ENCODE measurements at regions not wholly inside any gene's neighbourhood (a gene's known extent, or its start where the extent isn't known, plus 50 kb on each side); places are given as distances from the start of the nearest gene placed in this dataset.

GRCh38 chr11:129591527-129591926, 215.9 kb downstream of the BARX2 start:
- DNase-seq, result no peak

DNA sequence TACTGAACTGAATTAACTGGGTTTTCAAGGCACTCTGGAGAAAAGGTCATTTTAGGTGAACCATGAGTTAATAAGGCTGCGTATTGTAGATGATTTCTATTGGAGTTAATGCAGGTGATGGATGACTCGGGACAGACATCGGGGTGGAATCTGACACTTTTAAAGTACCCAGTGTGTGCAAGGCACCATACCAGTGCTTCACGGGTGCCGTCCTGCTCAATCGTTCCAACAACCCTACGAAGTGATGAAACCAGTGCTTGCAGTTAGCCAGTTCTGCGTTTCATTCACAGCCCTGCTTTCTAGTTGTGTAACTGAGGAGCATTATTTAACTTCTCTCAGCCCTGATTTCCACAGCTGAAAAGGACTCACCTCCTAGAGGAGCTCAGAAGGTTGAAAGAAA, 216.5 kb downstream of the BARX2 start:
- no peak for DNase-seq

DNA sequence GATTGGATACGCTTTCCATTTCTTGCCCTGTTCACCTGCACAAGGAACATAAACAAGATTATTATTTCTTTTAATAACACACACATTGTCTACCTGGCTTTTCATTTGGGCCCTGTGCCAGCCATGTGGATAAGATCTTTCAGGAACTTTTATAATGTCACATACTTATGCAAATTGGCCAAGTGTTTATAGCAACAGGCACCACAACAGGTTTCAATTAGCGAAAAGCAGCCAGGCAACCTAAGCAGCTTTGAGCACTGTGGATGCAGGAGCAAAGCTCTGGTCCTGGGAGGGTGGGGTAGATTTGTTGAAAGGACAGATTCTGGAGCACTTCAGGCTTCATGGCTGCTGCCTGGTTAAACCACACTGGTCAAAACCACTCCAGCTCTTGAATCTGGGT, 217.4 kb downstream of the BARX2 start:
- no peak for DNase-seq

DNA sequence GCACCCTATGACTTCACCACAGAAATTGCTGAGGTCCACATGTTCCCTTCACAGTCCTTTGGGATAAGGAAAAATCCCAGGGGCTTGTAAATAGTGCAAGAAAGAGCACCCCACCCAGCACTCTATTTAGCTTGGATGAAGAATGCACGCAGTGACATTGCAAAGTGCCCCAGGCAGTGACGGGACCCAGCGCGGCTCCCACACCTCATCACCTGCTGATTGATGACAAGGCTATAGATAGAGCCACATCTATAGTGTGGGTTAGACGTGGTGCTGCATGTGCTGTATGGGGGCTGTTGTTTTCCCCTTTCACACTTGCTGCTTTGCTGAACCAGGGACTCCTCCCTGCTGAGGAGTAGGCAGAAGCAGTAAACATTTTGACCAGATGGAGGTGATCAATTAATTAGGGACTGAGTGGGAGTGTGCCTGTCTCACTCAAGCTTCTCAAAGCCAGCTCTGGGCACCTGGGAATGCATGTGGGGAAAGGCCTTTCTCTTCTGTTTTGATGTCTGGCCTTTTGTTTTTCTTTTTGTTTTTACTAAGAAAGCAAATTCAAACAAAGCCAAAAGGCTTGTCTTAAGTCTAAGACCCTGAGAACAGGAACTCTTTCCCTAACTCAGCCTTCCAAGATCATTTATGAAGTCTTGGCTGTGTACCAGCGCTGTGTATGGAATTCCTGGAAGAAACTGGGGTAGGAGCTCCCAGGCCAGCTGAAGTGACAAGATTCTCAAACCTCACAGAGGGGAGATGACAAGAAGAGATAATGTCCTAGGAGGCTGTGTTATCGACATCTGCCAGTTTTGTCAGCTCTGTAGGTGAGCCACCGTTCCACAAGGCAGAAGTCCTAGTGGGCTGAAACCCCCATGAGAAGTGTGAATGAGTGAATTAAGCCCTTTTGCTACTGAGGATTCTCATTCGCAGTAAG, 219.7 kb downstream of the BARX2 start:
- DNase-seq, result no peak

DNA sequence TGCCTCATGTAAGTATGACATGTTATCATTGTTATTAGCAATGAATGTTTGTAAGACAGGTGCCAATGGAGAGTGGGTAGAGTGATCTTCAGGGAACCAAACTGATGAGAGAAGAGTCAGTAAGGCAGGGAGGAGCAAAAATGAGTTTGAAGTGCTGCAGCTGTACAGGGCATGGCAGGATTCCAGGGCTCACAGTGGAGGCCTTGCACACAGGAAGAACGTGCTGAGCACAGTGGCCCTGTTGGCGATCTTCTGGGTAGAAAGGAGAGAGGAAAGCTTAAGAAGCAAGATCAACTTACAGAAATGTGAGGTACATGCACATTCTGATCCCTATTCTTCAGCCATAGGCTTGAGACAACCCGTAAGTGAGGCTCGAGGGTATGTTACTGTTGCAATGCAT, 219.3 kb upstream of the TMEM45B start:
- no peak for DNase-seq

DNA sequence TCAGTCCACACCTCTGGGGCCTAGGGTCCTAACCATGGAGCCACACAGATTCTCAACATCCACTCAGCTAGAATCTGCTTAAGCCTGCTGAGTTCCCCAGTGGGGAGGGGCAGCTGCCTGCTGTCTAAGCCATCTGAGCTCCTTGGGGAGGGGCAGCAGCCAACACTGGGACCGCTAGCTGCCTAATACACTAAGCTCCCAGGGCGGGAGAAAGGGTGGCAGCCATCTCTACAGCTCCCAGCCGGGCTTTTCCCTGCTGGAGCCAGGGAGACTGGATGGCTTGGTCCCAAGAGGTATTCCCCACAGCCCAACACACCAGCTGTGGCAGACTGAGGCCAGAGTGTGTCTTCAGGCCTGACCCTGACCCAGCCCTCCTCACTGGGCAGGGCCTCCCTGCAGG, 217.3 kb upstream of the TMEM45B start:
- no peak for DNase-seq

GRCh38 chr11:129605815-129606214, 209.8 kb upstream of the TMEM45B start:
- DNase-seq, result no peak

GRCh38 chr11:129608711-129609110, 206.9 kb upstream of the TMEM45B start:
- DNase-seq, result no peak

DNA sequence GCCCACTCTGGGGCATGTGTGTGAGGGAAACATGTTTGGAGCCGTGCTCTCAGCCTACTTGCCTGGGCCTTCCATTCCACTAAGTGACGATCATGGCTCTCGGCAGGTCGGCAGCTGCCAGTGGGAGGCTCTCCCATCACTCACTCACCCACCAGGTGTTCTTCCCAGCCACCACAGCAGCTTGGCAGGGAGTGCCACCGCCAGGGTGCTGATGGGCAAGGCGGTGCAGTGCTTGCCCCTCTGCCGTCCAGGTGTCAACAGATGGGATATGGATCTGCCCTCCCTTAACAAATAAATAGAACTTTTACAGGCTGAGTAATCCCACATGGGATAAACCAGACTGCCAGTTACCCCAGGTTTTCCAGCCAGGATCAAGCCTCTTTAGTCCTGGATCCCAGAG, 205.5 kb upstream of the TMEM45B start:
- DNase-seq, result no peak

- no peak for DNase-seq
Measured at GRCh38 chr11:129610545-129610944, 205.1 kb upstream of the TMEM45B start.

GRCh38 chr11:129611661-129612446, 203.8 kb upstream of the TMEM45B start:
- DNase-seq, result no peak

DNA sequence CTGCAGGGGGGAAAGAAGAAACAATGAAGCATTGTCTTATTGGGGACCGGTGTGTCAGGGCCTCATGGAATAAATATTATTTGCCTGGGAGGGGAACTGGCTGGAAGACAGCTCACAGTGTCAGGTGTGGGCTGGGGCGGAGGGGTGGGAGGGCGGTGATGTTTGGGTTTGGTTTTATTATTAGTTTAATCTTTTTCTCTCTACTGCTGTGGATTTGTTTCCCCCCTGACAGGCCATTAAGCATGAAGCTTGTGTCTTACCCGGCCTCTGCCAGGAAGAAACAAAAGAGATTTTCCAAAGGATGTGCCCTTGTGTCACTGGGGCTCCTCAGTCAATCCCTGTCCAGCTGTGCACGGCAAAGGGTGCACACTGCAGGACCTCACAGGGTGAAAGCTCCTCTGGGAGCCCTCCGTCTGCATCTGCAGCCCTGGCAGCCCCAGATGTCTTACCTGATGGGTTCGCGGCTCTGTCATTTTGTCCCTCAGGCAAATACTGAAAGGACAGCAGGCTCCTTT, 203.1 kb upstream of the TMEM45B start:
- DNase-seq, result no peak

- no peak for DNase-seq
Measured at GRCh38 chr11:129613071-129613470, 202.6 kb upstream of the TMEM45B start.

DNA sequence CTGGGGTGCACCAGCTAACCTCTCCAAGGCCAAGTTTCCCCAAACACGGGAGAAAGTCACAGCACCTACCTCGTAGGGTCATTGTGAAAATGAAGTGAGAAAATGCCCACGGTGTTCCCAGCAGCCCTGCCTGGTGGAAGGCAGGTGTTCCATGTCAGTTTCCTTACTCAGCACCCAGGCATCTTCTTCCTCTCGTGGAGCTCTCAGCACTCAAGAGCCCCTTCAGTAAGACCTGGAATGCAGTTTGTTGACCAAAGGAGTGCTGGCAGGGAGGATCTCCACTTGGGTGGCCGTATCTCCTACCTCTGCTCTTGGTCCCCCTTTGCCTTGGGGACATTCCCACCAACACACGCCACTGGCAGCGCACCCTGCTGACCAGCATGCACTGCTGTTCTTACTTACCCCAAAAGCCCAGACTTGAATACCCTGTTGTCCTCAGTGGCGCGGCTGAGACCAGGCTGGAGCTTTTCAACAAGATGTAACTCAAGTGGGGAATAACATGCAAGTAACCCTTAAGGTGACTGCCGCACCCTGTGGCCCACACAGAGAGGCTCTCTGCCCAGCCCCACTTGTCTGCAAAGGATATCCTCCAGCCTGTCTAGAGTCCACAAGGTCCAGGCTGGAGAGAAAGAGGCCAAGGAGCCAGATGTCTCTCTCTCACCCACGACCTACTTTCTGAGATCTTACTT, 201.2 kb upstream of the TMEM45B start:
- DNase-seq, result no peak

DNA sequence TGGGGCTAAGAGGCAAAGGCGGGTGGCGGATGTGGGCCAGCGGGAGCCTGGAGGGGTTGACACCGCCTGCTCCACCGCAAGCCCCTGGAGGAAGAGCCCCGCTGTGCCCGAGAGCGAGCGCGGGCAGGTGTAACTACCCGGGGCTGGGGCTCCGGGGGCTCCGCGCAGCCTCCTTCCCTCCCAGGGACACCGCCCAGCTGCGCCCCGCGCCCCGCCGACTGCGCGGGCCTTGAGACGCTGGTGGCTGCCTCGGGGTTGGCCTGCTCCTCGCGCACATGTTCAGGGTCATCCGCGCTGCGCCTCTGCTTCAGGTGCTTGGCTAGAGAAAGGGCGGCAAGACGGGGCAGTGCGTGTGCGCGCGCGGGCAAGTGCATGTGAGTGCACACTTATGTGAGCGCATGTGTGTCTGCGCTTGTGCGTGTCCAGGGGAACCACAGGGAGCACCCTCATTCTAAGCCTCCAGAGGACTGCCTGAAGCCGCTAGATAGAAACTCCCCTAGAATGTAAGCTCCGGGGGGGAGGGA, 197.5 kb upstream of the TMEM45B start:
- DNase-seq, result no peak

DNA sequence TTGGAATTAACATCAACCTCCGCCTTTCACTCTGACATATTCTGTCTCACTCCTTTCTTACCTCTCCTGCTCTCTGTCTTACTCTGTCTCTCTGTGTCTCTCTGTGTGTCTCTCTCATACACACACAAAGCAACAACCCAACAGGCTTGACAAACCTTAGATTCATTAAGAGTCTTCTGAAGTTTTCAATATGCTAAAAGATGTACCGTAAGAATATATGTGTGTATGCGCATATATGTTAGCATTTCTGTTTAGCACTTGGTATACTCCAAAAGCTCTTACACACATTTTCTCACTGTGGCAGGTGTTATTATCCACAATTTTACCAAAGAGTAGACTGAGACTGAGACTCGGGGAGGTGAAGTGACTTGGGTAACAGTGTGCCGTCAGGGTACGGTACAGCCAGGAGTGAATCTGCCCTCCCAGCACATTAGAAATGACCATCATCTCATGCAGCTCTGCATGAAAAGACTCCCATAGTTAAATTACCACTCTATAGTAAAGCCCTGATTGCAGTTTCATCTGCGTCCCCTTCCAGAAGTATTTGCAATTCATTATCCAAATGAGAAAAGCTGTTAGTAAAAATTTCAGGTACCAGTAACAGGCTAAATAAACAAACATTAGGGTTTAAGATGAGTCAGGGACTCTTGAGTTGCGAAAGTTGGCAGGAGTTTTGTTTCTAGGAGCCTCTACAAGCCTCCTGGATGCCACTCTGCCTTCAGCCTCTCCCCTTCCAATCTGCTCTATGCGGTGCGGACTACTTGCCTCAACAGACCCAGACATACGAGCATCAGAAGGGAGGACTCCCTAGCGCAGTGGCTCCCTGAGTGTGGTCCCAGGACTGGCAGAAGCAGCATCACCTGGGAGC, 195.2 kb upstream of the TMEM45B start:
- DNase-seq, result no peak

DNA sequence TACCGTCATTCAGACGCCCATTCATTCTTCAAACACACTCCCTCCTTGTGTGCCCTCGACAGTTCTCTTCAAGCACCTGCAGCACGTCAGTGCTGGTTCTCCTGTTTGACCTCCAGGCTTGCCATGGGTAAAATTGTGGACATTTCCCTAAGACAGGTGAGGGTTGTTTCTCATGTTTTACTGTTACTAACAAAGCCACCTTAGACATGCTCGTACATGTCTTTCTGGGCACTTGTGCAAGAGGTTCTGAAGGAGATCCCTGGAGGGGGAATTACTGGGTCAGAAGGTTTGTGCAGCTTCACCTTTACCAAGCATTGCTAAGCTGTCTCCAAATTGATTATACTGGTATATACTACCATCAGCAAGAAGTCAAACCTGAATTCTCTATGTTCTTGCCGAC, 189.7 kb upstream of the TMEM45B start:
- no peak for DNase-seq

DNA sequence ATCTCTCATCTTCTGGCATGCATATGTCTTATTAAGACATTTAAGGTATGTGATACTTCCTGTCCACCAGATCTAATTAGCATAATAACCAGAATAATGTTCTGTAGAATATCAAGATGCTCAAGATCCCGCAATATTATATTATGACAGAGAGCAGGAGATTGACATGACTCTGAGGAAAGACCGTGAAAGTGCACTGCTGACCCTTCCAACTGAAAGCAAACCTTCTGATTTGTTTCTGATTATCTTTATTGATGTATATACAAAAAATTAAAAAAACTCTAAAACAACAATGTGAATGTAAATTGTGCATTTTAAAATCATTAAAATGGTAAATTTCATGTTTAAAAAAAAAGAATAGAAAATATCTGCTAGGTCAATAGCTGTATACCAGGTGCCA, 184.4 kb upstream of the TMEM45B start:
- DNase-seq, result no peak

DNA sequence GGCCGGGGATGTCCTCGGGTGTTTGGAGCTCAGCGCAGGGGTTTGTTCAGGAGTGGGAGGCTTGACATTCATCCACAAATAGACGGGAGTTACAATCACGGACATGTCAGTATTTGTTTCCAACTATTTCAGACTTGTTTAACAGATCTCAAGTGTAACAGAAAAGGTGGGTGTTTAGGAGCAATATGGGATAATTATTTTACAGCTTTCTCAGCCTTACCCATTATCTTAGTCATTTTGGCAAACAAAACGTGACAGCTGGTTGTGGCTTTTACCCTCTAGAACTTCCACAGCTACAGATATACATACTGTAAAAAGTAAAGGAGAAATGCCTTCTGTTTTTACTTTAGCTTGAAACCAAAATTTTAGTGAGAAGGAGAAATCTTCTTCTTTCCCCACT, 178.7 kb upstream of the TMEM45B start:
- DNase-seq, result no peak

DNA sequence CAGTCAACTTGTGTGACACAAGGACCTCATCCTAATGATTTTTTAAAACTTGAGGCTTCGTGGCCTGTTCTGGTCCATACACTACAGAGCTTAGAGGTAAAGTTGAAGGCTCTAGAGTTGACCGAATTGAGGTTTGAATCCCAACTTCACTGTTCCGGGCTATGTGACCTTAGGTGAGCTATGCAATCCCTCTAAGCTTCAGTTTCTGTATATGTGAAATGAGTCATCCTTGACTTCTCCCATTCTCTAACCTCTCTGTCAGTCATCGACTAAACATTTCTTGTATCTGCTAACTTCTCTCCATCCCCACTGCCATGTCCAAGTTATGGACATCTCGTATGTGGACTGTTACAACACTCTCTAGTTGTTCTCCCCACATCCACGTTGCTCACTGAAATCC, 178.2 kb upstream of the TMEM45B start:
- DNase-seq, result no peak

- no peak for DNase-seq
Measured at GRCh38 chr11:129637983-129638776, 177.5 kb upstream of the TMEM45B start.
